Transverse colon (tissue), 4 donors: ENCODE measurements at regions not wholly inside any gene's neighbourhood (a gene's known extent, or its start where the extent isn't known, plus 50 kb on each side); places are given as distances from the start of the nearest gene placed in this dataset.

Source experiments
- DNase-seq: peaks from one replicate; pipeline ENCODE4 v3.0.0-alpha.2; 2019
- H3K27ac ChIP-seq, 4 donors: fragments of 200-600 bp; sonication (generic); 2 replicates each; pipeline ENCODE4 v1.5.1; 2016 to 2018; ENCODE audit warnings: inconsistent platforms in 4 of 4
- H3K27me3 ChIP-seq: fragments of 200-600 bp; sonication (generic); 2 replicates; pipeline ENCODE4 v1.5.1; 2017; ENCODE audit warnings: inconsistent platforms
- H3K36me3 ChIP-seq, 4 donors: fragments of 200-600 bp; sonication (generic); 2 replicates each; pipeline ENCODE4 v1.5.1; 2017 to 2019; ENCODE audit warnings: inconsistent platforms in 4 of 4
- H3K4me1 ChIP-seq, 4 donors: fragments of 200-600 bp; sonication (generic); 2 replicates each; pipeline ENCODE4 v1.5.1; 2017 to 2020; ENCODE audit warnings: inconsistent platforms in 4 of 4
- H3K4me3 ChIP-seq, 4 donors: fragments of 200-600 bp; sonication (generic); 1 replicate in 1 of 4; 2 replicates in 3 of 4; pipeline versions ENCODE4 v1.5.1 to v1.6.1; 2017 to 2019; ENCODE audit warnings: inconsistent platforms in 4 of 4
- H3K9me3 ChIP-seq, 2 donors: fragments of 200-600 bp; sonication (generic); 2 replicates each; pipeline ENCODE4 v1.5.1; 2017 to 2019; ENCODE audit warnings: inconsistent platforms in 2 of 2
- EP300 ChIP-seq: sonication (generic); formaldehyde crosslinking; IDR thresholded peaks from one replicate; pipeline ENCODE4 v1.6.1; 2017; ENCODE audit warnings: antibody characterized with exemption, low read depth
- POLR2A ChIP-seq: fragments of 450-650 bp; IDR thresholded peaks from one replicate; pipeline ENCODE4 v1.6.1; 2016; ENCODE audit warnings: antibody characterized with exemption, mild to moderate bottlenecking, moderate library complexity
- POLR2AphosphoS5 ChIP-seq, 3 donors: sonication (generic); formaldehyde crosslinking; IDR thresholded peaks; one replicate each; pipeline ENCODE4 v1.6.1; 2016; ENCODE audit warnings: antibody characterized with exemption in 3 of 3
- WGBS, 2 donors: methylation state at CpG; one replicate each; pipeline ENCODE4 v1.1.5; 2018; ENCODE audit warnings: low coverage in 1 of 2; 5-methylcytosine and 5-hydroxymethylcytosine counted together
- in situ Hi-C, 4 donors: fragments of 200-750 bp; cut with MboI; loops; one replicate each; pipeline versions ENCODE4 v1.15.0 to v1.15.1; 2017; ENCODE audit warnings: low sequenced_read_pairs in 3 of 4, low pct_ligation_motif_present in 1 of 4, low pct_unique_long_range_greater_than_20kb in 1 of 4
- intact Hi-C: fragments of 100-400 bp; cut with DNase I; formaldehyde crosslinking; loops from one replicate; pipeline ENCODE4 v1.15.1; 2023; ENCODE audit warnings: low total_unique reads
- TF ChIP-seq, protein P1 (sequence below), 5 experiments: fragments of 200-600 bp in 3 of 5; fragments of 450-650 bp in 2 of 5; sonication (generic) in 3 of 5; IDR thresholded peaks; 1 replicate in 2 of 5; 2 replicates in 3 of 5; pipeline ENCODE4 v1.5.1; 2016 to 2017; ENCODE audit warnings: antibody characterized with exemption in 5 of 5, inconsistent platforms in 3 of 5, mild to moderate bottlenecking in 2 of 5, moderate library complexity in 1 of 5

DNA sequence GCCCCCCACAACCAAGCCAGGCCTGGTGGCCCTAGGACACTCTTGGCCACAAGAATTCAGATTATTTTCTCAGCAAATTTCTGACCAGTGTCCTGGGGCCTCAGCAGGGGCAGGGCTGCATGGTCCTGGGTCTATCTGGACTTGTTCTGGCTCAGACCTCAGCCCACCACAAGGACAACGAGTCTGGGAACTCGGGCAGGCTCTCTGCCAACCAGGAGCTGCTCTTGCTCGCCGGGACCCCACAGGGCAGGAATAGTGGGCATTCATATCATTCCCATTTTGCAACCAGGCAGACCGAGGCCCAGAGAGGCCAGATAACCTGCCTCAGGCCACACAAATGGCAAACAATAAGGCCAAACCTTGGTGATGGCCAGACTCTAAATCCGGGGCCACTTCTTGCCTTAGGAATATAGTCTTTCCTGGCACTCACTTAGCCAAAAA is 75.4 kb upstream of the WNT7B start:
- TF ChIP-seq EP300: no peak
- TF ChIP-seq, protein P1, sequence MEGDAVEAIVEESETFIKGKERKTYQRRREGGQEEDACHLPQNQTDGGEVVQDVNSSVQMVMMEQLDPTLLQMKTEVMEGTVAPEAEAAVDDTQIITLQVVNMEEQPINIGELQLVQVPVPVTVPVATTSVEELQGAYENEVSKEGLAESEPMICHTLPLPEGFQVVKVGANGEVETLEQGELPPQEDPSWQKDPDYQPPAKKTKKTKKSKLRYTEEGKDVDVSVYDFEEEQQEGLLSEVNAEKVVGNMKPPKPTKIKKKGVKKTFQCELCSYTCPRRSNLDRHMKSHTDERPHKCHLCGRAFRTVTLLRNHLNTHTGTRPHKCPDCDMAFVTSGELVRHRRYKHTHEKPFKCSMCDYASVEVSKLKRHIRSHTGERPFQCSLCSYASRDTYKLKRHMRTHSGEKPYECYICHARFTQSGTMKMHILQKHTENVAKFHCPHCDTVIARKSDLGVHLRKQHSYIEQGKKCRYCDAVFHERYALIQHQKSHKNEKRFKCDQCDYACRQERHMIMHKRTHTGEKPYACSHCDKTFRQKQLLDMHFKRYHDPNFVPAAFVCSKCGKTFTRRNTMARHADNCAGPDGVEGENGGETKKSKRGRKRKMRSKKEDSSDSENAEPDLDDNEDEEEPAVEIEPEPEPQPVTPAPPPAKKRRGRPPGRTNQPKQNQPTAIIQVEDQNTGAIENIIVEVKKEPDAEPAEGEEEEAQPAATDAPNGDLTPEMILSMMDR (IDR thresholded peaks at IDR 0.05): no peak
- no peak for TF ChIP-seq POLR2AphosphoS5 (IDR thresholded peaks at IDR 0.05)
- no peak for TF ChIP-seq POLR2A
- peak overlapping the region in 2 of 4 donors; percentile 72 to 88 for H3K4me3 ChIP-seq
- DNase-seq: peak; percentile 14
- peak overlapping the region; percentile 97 to 100 (median 99) for H3K27ac ChIP-seq
- H3K27me3 ChIP-seq: no peaks in the 10 kb centered on the region
- peaks cover 42 to 69% (median 60%) of the 10 kb centered on the region in 4 donors for H3K4me1 ChIP-seq
- intact Hi-C loops (no loop called here), in situ Hi-C loops (no loop called here)
- H3K36me3 ChIP-seq: no peaks in the 10 kb centered on the region
- WGBS, 2 donors: 43% methylated on average over 6 of the region's 6 CpGs; no CpG with 5 or more reads in 1 of the 2 donors
- no peaks in the 10 kb centered on the region for H3K9me3 ChIP-seq

DNA sequence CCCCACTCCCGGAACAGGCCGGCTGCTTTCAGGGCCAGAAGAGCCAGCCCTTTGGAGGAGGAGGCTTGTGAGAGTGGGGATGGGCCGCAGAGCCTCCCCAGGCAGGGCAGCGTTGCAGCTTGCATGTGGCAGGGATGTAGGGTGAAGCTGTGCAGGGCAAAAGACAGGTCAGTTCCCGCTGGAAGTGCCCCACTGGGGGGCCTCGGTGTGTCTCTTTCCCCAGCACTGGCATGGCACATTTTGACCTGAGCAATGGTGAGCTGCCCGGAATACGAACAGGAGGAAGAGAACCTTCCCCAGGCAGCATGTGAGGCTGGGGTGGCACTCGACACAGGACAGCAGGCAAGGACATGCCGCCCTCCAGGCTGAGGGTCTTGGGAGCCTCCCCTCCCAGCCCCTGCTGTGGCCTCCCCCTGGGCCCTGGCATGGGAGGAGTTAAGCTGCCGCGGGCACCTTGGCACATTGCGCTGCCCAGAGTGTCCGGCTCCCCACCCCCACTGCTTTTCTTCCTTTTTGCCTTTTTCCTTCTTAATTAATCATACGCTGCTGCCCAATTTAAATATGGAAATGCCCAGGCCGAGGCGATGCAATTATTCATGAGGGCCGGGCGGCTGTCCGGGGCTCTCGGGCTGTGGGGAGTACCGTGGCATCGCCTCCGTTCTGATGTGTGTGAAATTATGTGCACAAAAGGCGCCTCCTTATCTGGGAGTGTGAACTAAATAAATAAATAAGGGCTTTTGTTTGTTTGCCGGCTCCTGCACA is 76.0 kb upstream of the WNT7B start:
- peak; percentile 24 for TF ChIP-seq POLR2A
- TF ChIP-seq EP300: no peak
- TF ChIP-seq, protein P1 (IDR thresholded peaks at IDR 0.05): no peak
- TF ChIP-seq POLR2AphosphoS5 (IDR thresholded peaks at IDR 0.05): peak in 2 of 3 donors; percentile 5 to 10
- no peaks in the 10 kb centered on the region for H3K27me3 ChIP-seq
- peaks cover 42 to 69% (median 61%) of the 10 kb centered on the region in 4 donors for H3K4me1 ChIP-seq
- H3K9me3 ChIP-seq: no peaks in the 10 kb centered on the region
- H3K27ac ChIP-seq: peak overlapping the region; percentile 97 to 100 (median 99)
- in situ Hi-C loops (no loop called here), intact Hi-C loops (no loop called here)
- H3K36me3 ChIP-seq: no peaks in the 10 kb centered on the region
- 8 to 20% methylated on average over 2 to 25 of the region's 26 CpGs for WGBS, 2 donors
- peak; percentile 69 for DNase-seq
- peak overlapping the region; percentile 59 to 88 (median 69) for H3K4me3 ChIP-seq

DNA sequence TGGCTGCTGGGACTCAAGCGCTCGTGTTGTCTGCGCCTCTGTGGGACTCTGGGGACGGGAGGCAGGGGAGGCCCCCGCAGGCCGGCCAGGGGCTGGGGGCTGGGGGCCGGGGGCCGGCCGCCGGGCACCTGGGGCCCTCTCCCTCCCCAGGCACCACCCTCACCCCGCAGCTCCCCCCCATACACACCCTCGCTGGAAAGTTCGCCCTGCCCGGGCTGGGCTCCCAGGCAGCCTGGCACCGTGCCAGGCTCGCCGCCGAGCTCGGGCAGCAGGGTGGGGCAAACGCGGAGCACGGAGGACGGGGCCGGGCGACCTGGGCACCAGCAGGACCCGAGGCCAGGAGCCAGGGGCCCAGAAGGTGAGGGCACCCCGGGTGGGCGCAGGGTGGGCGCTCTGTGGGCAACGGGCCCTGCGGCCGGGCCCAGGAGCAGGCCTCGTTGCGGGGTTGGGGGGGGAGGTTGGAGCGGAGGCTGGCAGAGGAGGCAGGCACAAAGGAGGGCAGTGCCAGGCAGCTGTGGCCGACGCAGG is 76.7 kb upstream of the WNT7B start:
- H3K36me3 ChIP-seq: no peaks in the 10 kb centered on the region
- no peaks in the 10 kb centered on the region for H3K9me3 ChIP-seq
- WGBS, 2 donors: 1% methylated on average over 22 of the region's 37 CpGs; no CpG with 5 or more reads in 1 of the 2 donors
- peaks cover 42 to 71% (median 65%) of the 10 kb centered on the region in 4 donors for H3K4me1 ChIP-seq
- H3K27ac ChIP-seq: peak overlapping the region; percentile 97 to 100 (median 99)
- in situ Hi-C loops (no loop called here), intact Hi-C loops (loop anchor here (2.0 kb wide), 1 partner anchor 15 kb away; no protein-coding TSS in a partner anchor)
- H3K27me3 ChIP-seq: no peaks in the 10 kb centered on the region
- H3K4me3 ChIP-seq: peak overlapping the region; percentile 59 to 88 (median 69)
- peak; percentile 44 to 76 (median 66) for TF ChIP-seq POLR2AphosphoS5 (IDR thresholded peaks at IDR 0.05)
- no peak for TF ChIP-seq EP300
- TF ChIP-seq, protein P1 (IDR thresholded peaks at IDR 0.05): no peak
- peak; percentile 43 for TF ChIP-seq POLR2A
- DNase-seq: peak; percentile 84
